Cardiac fibroblast (primary cell): ENCODE measurements at regions not wholly inside any gene's neighbourhood (a gene's known extent, or its start where the extent isn't known, plus 50 kb on each side); places are given as distances from the start of the nearest gene placed in this dataset.

ENCODE experiments used
- DNase-seq, 2 donors: peaks; one replicate each; pipeline versions ENCODE4 v3.0.0 to v3.0.0-alpha.2; 2010; ENCODE audit warnings: low read depth in 2 of 2
- H3K4me3 ChIP-seq, 2 donors: replicated peaks in 1 of 2; 1 replicate in 1 of 2; 2 replicates in 1 of 2; pipeline ENCODE4 v1.5.1; 2011; ENCODE audit warnings: low read depth in 2 of 2, low read length in 2 of 2, mild to moderate bottlenecking in 2 of 2, moderate library complexity in 1 of 2
- CTCF ChIP-seq: IDR thresholded peaks from one replicate; pipeline ENCODE4 v1.5.1; 2011; ENCODE audit warnings: low read depth, mild to moderate bottlenecking, low read length, inconsistent platforms

GRCh38 chr15:94704946-94705345 lies 473.6 kb downstream of the MCTP2 start:
- DNase-seq = no peak
- H3K4me3 ChIP-seq = no peak overlapping the region
- no peak for TF ChIP-seq CTCF

- DNase-seq = no peak
- no peak for TF ChIP-seq CTCF
- no peak overlapping the region for H3K4me3 ChIP-seq
These were observed 478.0 kb downstream of the MCTP2 start for GRCh38 chr15:94709319-94709718.

- TF ChIP-seq CTCF = no peak
- no peak for DNase-seq
- no peak overlapping the region for H3K4me3 ChIP-seq
These were observed 490.8 kb downstream of the MCTP2 start for GRCh38 chr15:94722024-94722636.

- no peak for TF ChIP-seq CTCF
- no peak for DNase-seq
- H3K4me3 ChIP-seq = no peak overlapping the region
These were observed 492.4 kb downstream of the MCTP2 start for GRCh38 chr15:94723801-94724200.

GRCh38 chr15:94731286-94731685 lies 499.9 kb downstream of the MCTP2 start:
- H3K4me3 ChIP-seq = no peak overlapping the region
- TF ChIP-seq CTCF = no peak
- no peak for DNase-seq

GRCh38 chr15:94734460-94734859 lies 503.1 kb downstream of the MCTP2 start:
- no peak for DNase-seq
- no peak overlapping the region for H3K4me3 ChIP-seq
- no peak for TF ChIP-seq CTCF

GRCh38 chr15:94736236-94736635 lies 504.9 kb downstream of the MCTP2 start:
- DNase-seq = no peak

More at GRCh38 chr15:94736236-94736635, 504.9 kb downstream of the MCTP2 start:
- no peak overlapping the region for H3K4me3 ChIP-seq
- TF ChIP-seq CTCF = no peak
